ENCODE measurements at regions not wholly inside any gene's neighbourhood (a gene's known extent, or its start where the extent isn't known, plus 50 kb on each side); places are given as distances from the start of the nearest gene placed in this dataset.

GRCh38 chr1:232372841-232373440 is 257.0 kb downstream of the SIPA1L2 start:
- DNase-seq (ENCODE audit: low read depth, low spot score) (no peak), FAIRE-seq (no peak)
- Histone ChIP-seq H3K4me3 (replicated peaks in 1 of 3; ENCODE audit: insufficient read depth in 1 of 3, low read depth in 1 of 3, low read length in 3 of 3) (no peak overlapping the region), H3K79me2 (ENCODE audit: control insufficient read depth, insufficient read depth, low read length) (no peaks in the 10 kb centered on the region), H3K4me1 (ENCODE audit: control insufficient read depth, extremely low read depth, insufficient read depth, low read length) (peaks cover 5% of the 10 kb centered on the region), H4K20me1 (replicated peaks; ENCODE audit: control insufficient read depth, extremely low read depth, insufficient read depth, low read length) (no peaks in the 10 kb centered on the region), H2AFZ (ENCODE audit: low read depth, low read length) (no peak overlapping the region), H3K9me1 (replicated peaks; ENCODE audit: control insufficient read depth, extremely low read depth, insufficient read depth, low read length) (no peaks in the 10 kb centered on the region), H3K36me3 (ENCODE audit: control insufficient read depth in 2 of 2, extremely low read depth in 1 of 2, insufficient read depth in 2 of 2, low read length in 2 of 2) (no peaks in the 10 kb centered on the region), H3K9ac (replicated peaks; ENCODE audit: extremely low read depth, insufficient read depth, low read length) (no peak overlapping the region), H3K27me3 (ENCODE audit: control insufficient read depth in 2 of 2, insufficient read depth in 2 of 2, low read length in 2 of 2) (no peaks in the 10 kb centered on the region), H3K9me3 (replicated peaks; ENCODE audit: control insufficient read depth, insufficient read depth, low read length) (no peaks in the 10 kb centered on the region), H3K4me2 (ENCODE audit: insufficient read depth, low read length) (no peak overlapping the region), H3K27ac (ENCODE audit: insufficient read depth, low read depth, low read length) (no peak overlapping the region)
- intact Hi-C loops (cut with micrococcal nuclease) (loop anchor here (10.0 kb wide), 1 partner anchor 508 kb away; no protein-coding TSS in a partner anchor), dilution Hi-C loops (cut with MboI; ENCODE audit: extremely low pct_ligation_motif_present, low sequenced_read_pairs) (no loop called here)
- TF ChIP-seq CTCF (IDR thresholded peaks at IDR 0.05; ENCODE audit: extremely low read depth in 1 of 2, insufficient read depth in 1 of 2, low read depth in 1 of 2, low read length in 2 of 2) = no peak
- no peak for TF ChIP-seq EZH2 (IDR thresholded peaks at IDR 0.05; ENCODE audit: borderline replicate concordance, low read depth, low read length, severe bottlenecking)
- no peak for TF ChIP-seq FOS (IDR thresholded peaks at IDR 0.05; ENCODE audit: borderline replicate concordance, insufficient read depth, low read length)
- no peak for TF ChIP-seq POLR2AphosphoS5 (IDR thresholded peaks at IDR 0.05; ENCODE audit: insufficient read depth, low read depth, low read length)
- no peak for TF ChIP-seq JUN (IDR thresholded peaks at IDR 0.05; ENCODE audit: borderline replicate concordance, insufficient read depth, insufficient read length, low read depth)
- POLR2A ChIA-PET = no interaction called here
- CTCF ChIA-PET = interaction anchor here (1.1 kb wide), 1 partner anchor 35 kb away, joined by 4 read pairs; no protein-coding TSS in a partner anchor
- no TSS peak for BruUV-seq (replicated peaks)

Measured in endothelial cell of umbilical vein (primary cell).